K562 (cell line): ENCODE measurements at regions not wholly inside any gene's neighbourhood (a gene's known extent, or its start where the extent isn't known, plus 50 kb on each side); places are given as distances from the start of the nearest gene placed in this dataset.

Source experiments
- ATAC-seq: fragments of 200-7000 bp; cut with Tn5 transposase; 3 replicates; pipeline ENCODE4 v1.9.1; 2020; ENCODE audit warnings: moderate library complexity
- BruUV-seq: library from RNA; stranded (reverse); fragments of 400-500 nt; replicated peaks from 2 replicates; lab custom pipeline; 2021; lab: Mats Ljungman, UMichigan
- CTCF ChIA-PET: fragments of 300-600 bp; formaldehyde crosslinking; extraction: SDS; loops from one replicate; lab custom pipeline; 2021; ENCODE audit warnings: low intra/inter-chr PET ratio; lab: Yijun Ruan, JAX
- POLR2A ChIA-PET: fragments of 300-600, 350-650 bp; sonication (Branson Sonifier 250); formaldehyde crosslinking; extraction: SDS; loops from one replicate; lab custom pipeline; 2021; ENCODE audit warnings: antibody characterized with exemption, inconsistent platforms; lab: Yijun Ruan, JAX
- DNase-seq, 4 experiments: peaks; one replicate each; pipeline versions ENCODE4 v3.0.0 to v3.0.0-alpha.2; 2011 to 2018; ENCODE audit warnings: low spot score in 3 of 4, mixed read lengths in 3 of 4; ENCODE audit errors: extremely low read depth in 1 of 4
- FAIRE-seq: peaks from 2 replicates; lab custom pipeline; 2011; peaks lifted over from hg19 to GRCh38; lab: Jason Lieb, UNC
- H2AFZ ChIP-seq: 2 replicates; pipeline ENCODE4 v1.6.0; 2011; ENCODE audit warnings: low read depth, low read length, control low read depth, inconsistent platforms
- H3K27ac ChIP-seq: fragments of 200-600 bp; 3 replicates; pipeline ENCODE4 v1.8.0; 2011; ENCODE audit warnings: low read depth, mild to moderate bottlenecking, control low read depth, inconsistent platforms, low read length, moderate library complexity, mixed read lengths; ENCODE audit errors: extremely low read depth
- H3K27me3 ChIP-seq, 2 experiments: fragments of 300-600 bp in 1 of 2; 2 replicates in 1 of 2; 3 replicates in 1 of 2; pipeline versions ENCODE4 v1.6.0 to v1.8.0; 2011; ENCODE audit warnings: inconsistent platforms in 2 of 2, low read length in 2 of 2, mild to moderate bottlenecking in 1 of 2, mixed read lengths in 1 of 2, moderate library complexity in 1 of 2; ENCODE audit not compliant: control insufficient read depth in 2 of 2, insufficient read depth in 2 of 2
- H3K36me3 ChIP-seq: fragments of 300-600 bp; 3 replicates; pipeline ENCODE4 v1.8.0; 2011; ENCODE audit warnings: mild to moderate bottlenecking, low read length, inconsistent platforms; ENCODE audit not compliant: control insufficient read depth, insufficient read depth
- H3K4me1 ChIP-seq, 2 experiments: fragments of 200-600 bp in 1 of 2; replicated peaks in 1 of 2; 2 replicates in 1 of 2; 3 replicates in 1 of 2; pipeline versions ENCODE4 v1.5.1 to v1.8.0; 2011; ENCODE audit warnings: inconsistent platforms in 2 of 2, low read length in 2 of 2, mild to moderate bottlenecking in 1 of 2, mixed read lengths in 1 of 2, moderate library complexity in 1 of 2; ENCODE audit not compliant: control insufficient read depth in 2 of 2, insufficient read depth in 2 of 2
- H3K4me2 ChIP-seq: 2 replicates; pipeline ENCODE4 v1.6.1; 2011; ENCODE audit warnings: low read length, control low read depth, inconsistent platforms, mixed read lengths; ENCODE audit not compliant: insufficient read depth
- H3K4me3 ChIP-seq: fragments of 200-600 bp; sonication (generic), shearing (Covaris generic); 2 replicates; pipeline ENCODE4 v1.5.1; 2016; ENCODE audit warnings: control low read depth, inconsistent platforms
- H3K79me2 ChIP-seq: fragments of 200-600 bp; 3 replicates; pipeline ENCODE4 v1.8.0; 2011; ENCODE audit warnings: low read length, inconsistent platforms; ENCODE audit not compliant: control insufficient read depth, insufficient read depth
- H3K9ac ChIP-seq, 2 experiments: 2 replicates each; pipeline versions ENCODE4 v1.6.0 to v1.6.1; 2011; ENCODE audit warnings: low read depth in 2 of 2, low read length in 2 of 2, control low read depth in 1 of 2, inconsistent platforms in 1 of 2, mild to moderate bottlenecking in 1 of 2, mixed read lengths in 1 of 2; ENCODE audit not compliant: insufficient read depth in 1 of 2
- H3K9me1 ChIP-seq: one replicate; pipeline ENCODE4 v1.6.0; 2011; ENCODE audit warnings: inconsistent platforms, mild to moderate bottlenecking, low read length, moderate library complexity; ENCODE audit not compliant: control insufficient read depth, insufficient read depth
- H3K9me3 ChIP-seq: replicated peaks from 2 replicates; pipeline ENCODE4 v1.5.1; 2011; ENCODE audit warnings: low read depth, low read length, inconsistent platforms; ENCODE audit not compliant: control insufficient read depth, insufficient read depth
- H4K20me1 ChIP-seq: replicated peaks from 2 replicates; pipeline ENCODE4 v1.6.1; 2011; ENCODE audit warnings: low read length, inconsistent platforms, mixed read lengths; ENCODE audit not compliant: control insufficient read depth, insufficient read depth
- CBX3 ChIP-seq, 2 experiments: IDR thresholded peaks; 1 replicate in 1 of 2; 2 replicates in 1 of 2; pipeline ENCODE4 v1.6.1; 2012; ENCODE audit warnings: inconsistent platforms in 2 of 2, low read length in 2 of 2, borderline replicate concordance in 1 of 2, control low read depth in 1 of 2
- CBX8 ChIP-seq: fragments of 200-600 bp; sonication (generic); IDR thresholded peaks from 2 replicates; pipeline ENCODE4 v1.6.1; 2012; ENCODE audit warnings: borderline replicate concordance, mixed run types, low read depth, mild to moderate bottlenecking, moderate library complexity, mixed read lengths, low read length, control low read depth, inconsistent platforms; ENCODE audit not compliant: poor library complexity, severe bottlenecking; ENCODE audit errors: extremely low read depth
- TFAM ChIP-seq: fragments of 250-450 bp; sonication (Bioruptor Pico); conservative IDR thresholded peaks from 2 replicates; pipeline ENCODE4 v1.5.0; 2021; ENCODE audit warnings: mild to moderate bottlenecking, moderate library complexity
- ZNF586 ChIP-seq: fragments of 450-650 bp; formaldehyde crosslinking; conservative IDR thresholded peaks from 2 replicates; pipeline ENCODE4 v1.4.0; 2020; ENCODE audit warnings: mild to moderate bottlenecking, moderate library complexity
- ZNF766 ChIP-seq: fragments of 200-800 bp; sonication (Bioruptor generic); conservative IDR thresholded peaks from 2 replicates; pipeline ENCODE4 v1.6.1; 2016; ENCODE audit warnings: missing genetic modification characterization, missing compliant biosample characterization
- WGBS: fragments of 100-300 bp; shearing (Covaris generic); methylation state at CpG from one replicate; pipeline ENCODE4 v1.1.6; 2016; ENCODE audit warnings: low coverage, mixed read lengths; ENCODE audit not compliant: insufficient coverage; ENCODE audit errors: missing lambda C conversion rate; 5-methylcytosine and 5-hydroxymethylcytosine counted together
- in situ Hi-C: fragments of 300-500 bp; cut with MboI; formaldehyde crosslinking; loops from 4 replicates; pipeline ENCODE4 v1.15.0; 2018; ENCODE audit warnings: inconsistent platforms, mixed read lengths
- intact Hi-C: fragments of 100-400 bp; cut with micrococcal nuclease; formaldehyde crosslinking; loops from 2 replicates; pipeline ENCODE4 v1.14.2; 2022
- TF ChIP-seq, protein P1 (sequence below): sonication (generic); IDR thresholded peaks from 2 replicates; pipeline ENCODE4 v1.6.1; 2016
- TF ChIP-seq, protein P2 (sequence below), 3 experiments: IDR thresholded peaks in 2 of 3; conservative IDR thresholded peaks in 1 of 3; 2 replicates each; pipeline ENCODE4 v1.5.1; 2011 to 2012; ENCODE audit warnings: low read length in 3 of 3, mild to moderate bottlenecking in 3 of 3, control low read depth in 2 of 3, improper control_type of control experiment in 1 of 3, inconsistent platforms in 1 of 3, low read depth in 1 of 3, mixed read lengths in 1 of 3, moderate library complexity in 1 of 3; ENCODE audit not compliant: insufficient read depth in 2 of 3

DNA sequence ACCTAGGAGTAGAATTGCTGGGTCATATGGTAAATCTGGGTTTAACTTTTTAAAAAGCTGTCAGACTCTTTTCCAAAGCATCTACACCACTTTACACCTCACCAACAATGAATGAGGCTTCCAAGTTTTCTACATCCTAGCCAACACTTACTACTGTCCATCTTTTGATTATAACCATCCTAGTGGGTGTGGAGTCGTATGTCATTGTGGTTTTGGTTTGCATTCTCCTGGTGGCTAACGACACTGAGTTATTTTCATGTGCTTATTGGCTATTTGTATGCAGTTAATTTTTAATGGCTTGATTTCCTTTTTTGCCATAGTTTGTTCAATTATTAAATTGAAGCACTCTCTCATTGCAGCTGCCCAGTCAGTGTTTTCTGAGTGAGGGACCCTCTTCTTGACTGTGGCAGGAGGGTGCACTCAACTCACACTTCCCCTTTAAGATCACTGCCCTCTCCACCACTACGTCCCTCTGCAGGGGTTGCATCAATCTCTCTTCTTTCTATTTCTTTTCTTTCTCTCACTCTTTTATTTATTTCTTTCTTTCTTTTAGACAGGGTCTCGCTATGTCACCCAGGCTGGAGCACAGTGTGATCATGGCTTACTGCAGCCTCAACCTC is 182.3 kb downstream of the C9orf152 start:
- in situ Hi-C loops, result no loop called here

More for the DNA sequence above, 182.3 kb downstream of the C9orf152 start:
- FAIRE-seq (no peak), DNase-seq (no peak), ATAC-seq (no peak)
- Histone ChIP-seq H3K4me3 (no peak overlapping the region), H3K4me2 (no peak overlapping the region), H3K79me2 (no peaks in the 10 kb centered on the region), H3K27ac (no peak overlapping the region), H3K9me3 (no peaks in the 10 kb centered on the region), H3K4me1 (no peaks in the 10 kb centered on the region), H3K9ac (no peak overlapping the region), H3K27me3 (no peaks in the 10 kb centered on the region), H3K36me3 (no peaks in the 10 kb centered on the region), H4K20me1 (no peaks in the 10 kb centered on the region), H2AFZ (no peak overlapping the region), H3K9me1 (no peaks in the 10 kb centered on the region)
- ChIA-PET CTCF (no interaction called here), POLR2A (no interaction called here)
- intact Hi-C loops, result no loop called here
- no TSS peak for BruUV-seq
- WGBS, result 0% methylated on average over 4 of the region's 4 CpGs
- TF ChIP-seq, protein P1, sequence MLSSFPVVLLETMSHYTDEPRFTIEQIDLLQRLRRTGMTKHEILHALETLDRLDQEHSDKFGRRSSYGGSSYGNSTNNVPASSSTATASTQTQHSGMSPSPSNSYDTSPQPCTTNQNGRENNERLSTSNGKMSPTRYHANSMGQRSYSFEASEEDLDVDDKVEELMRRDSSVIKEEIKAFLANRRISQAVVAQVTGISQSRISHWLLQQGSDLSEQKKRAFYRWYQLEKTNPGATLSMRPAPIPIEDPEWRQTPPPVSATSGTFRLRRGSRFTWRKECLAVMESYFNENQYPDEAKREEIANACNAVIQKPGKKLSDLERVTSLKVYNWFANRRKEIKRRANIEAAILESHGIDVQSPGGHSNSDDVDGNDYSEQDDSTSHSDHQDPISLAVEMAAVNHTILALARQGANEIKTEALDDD, result no peak
- TF ChIP-seq, protein P2, sequence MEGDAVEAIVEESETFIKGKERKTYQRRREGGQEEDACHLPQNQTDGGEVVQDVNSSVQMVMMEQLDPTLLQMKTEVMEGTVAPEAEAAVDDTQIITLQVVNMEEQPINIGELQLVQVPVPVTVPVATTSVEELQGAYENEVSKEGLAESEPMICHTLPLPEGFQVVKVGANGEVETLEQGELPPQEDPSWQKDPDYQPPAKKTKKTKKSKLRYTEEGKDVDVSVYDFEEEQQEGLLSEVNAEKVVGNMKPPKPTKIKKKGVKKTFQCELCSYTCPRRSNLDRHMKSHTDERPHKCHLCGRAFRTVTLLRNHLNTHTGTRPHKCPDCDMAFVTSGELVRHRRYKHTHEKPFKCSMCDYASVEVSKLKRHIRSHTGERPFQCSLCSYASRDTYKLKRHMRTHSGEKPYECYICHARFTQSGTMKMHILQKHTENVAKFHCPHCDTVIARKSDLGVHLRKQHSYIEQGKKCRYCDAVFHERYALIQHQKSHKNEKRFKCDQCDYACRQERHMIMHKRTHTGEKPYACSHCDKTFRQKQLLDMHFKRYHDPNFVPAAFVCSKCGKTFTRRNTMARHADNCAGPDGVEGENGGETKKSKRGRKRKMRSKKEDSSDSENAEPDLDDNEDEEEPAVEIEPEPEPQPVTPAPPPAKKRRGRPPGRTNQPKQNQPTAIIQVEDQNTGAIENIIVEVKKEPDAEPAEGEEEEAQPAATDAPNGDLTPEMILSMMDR (IDR thresholded peaks at IDR 0.05 in 2 of 3, conservative IDR thresholded peaks at IDR 0.05 in 1 of 3; ENCODE audit: insufficient read depth in 2 of 3, low read depth in 1 of 3, low read length in 3 of 3), result no peak
- TF ChIP-seq CBX8 (no peak), ZNF766 (CRISPR knock-in tag) (no peak), CBX3 (IDR thresholded peaks at IDR 0.05; ENCODE audit: borderline replicate concordance in 1 of 2, low read length in 2 of 2) (no peak), ZNF586 (CRISPR knock-in tag) (no peak), TFAM (CRISPR knock-in tag) (no peak)
